ENCODE measurements at regions not wholly inside any gene's neighbourhood (a gene's known extent, or its start where the extent isn't known, plus 50 kb on each side); places are given as distances from the start of the nearest gene placed in this dataset.

GRCh38 chr5:120779674-120780073 lies 315.6 kb downstream of the PRR16 start:
- H3K36me3 ChIP-seq (ENCODE audit: control insufficient read depth in 1 of 2, insufficient read depth in 2 of 2, low read length in 2 of 2), result no peaks in the 10 kb centered on the region
- H3K27me3 ChIP-seq (ENCODE audit: insufficient read depth, low read length), result no peaks in the 10 kb centered on the region
- BruUV-seq (replicated peaks), result no TSS peak
- H3K9me3 ChIP-seq (ENCODE audit: control insufficient read depth in 1 of 2, insufficient read depth in 1 of 2, low read depth in 1 of 2, low read length in 2 of 2), result no peaks in the 10 kb centered on the region
- ATAC-seq, result no peak
- H3K27ac ChIP-seq (ENCODE audit: low read depth, low read length), result no peak overlapping the region
- H3K9ac ChIP-seq (ENCODE audit: low read length), result no peak overlapping the region
- H4K20me1 ChIP-seq (ENCODE audit: insufficient read depth), result no peaks in the 10 kb centered on the region
- intact Hi-C loops (cut with micrococcal nuclease), result no loop called here
- no peak overlapping the region for H3K4me3 ChIP-seq (replicated peaks in 1 of 2; ENCODE audit: low read depth in 1 of 2, low read length in 2 of 2)
- TF ChIP-seq YY1 (IDR thresholded peaks at IDR 0.05; ENCODE audit: extremely low read depth, insufficient replicate concordance, low read depth, low read length) (no peak), ATF3 (IDR thresholded peaks at IDR 0.05) (no peak), POLR2AphosphoS5 (IDR thresholded peaks at IDR 0.05; ENCODE audit: low read depth, low read length) (no peak), FOSL1 (IDR thresholded peaks at IDR 0.05; ENCODE audit: low read depth) (no peak), SIN3A (IDR thresholded peaks at IDR 0.05; ENCODE audit: low read depth) (no peak), CEBPB (IDR thresholded peaks at IDR 0.05; ENCODE audit: low read depth) (no peak), RAD21 (IDR thresholded peaks at IDR 0.05; ENCODE audit: low read depth) (no peak), TCF7L2 (IDR thresholded peaks at IDR 0.05; ENCODE audit: borderline replicate concordance, extremely low read depth, insufficient read depth, insufficient read length) (no peak)
- TF ChIP-seq, protein P1, sequence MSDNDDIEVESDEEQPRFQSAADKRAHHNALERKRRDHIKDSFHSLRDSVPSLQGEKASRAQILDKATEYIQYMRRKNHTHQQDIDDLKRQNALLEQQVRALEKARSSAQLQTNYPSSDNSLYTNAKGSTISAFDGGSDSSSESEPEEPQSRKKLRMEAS (IDR thresholded peaks at IDR 0.05), result no peak
- TF ChIP-seq, protein P2, sequence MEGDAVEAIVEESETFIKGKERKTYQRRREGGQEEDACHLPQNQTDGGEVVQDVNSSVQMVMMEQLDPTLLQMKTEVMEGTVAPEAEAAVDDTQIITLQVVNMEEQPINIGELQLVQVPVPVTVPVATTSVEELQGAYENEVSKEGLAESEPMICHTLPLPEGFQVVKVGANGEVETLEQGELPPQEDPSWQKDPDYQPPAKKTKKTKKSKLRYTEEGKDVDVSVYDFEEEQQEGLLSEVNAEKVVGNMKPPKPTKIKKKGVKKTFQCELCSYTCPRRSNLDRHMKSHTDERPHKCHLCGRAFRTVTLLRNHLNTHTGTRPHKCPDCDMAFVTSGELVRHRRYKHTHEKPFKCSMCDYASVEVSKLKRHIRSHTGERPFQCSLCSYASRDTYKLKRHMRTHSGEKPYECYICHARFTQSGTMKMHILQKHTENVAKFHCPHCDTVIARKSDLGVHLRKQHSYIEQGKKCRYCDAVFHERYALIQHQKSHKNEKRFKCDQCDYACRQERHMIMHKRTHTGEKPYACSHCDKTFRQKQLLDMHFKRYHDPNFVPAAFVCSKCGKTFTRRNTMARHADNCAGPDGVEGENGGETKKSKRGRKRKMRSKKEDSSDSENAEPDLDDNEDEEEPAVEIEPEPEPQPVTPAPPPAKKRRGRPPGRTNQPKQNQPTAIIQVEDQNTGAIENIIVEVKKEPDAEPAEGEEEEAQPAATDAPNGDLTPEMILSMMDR (IDR thresholded peaks at IDR 0.05 in 2 of 3, conservative IDR thresholded peaks at IDR 0.05 in 1 of 3; ENCODE audit: borderline replicate concordance in 1 of 3, insufficient read depth in 1 of 3, low read depth in 2 of 3, low read length in 2 of 3), result no peak
- TF ChIP-seq, protein P3, sequence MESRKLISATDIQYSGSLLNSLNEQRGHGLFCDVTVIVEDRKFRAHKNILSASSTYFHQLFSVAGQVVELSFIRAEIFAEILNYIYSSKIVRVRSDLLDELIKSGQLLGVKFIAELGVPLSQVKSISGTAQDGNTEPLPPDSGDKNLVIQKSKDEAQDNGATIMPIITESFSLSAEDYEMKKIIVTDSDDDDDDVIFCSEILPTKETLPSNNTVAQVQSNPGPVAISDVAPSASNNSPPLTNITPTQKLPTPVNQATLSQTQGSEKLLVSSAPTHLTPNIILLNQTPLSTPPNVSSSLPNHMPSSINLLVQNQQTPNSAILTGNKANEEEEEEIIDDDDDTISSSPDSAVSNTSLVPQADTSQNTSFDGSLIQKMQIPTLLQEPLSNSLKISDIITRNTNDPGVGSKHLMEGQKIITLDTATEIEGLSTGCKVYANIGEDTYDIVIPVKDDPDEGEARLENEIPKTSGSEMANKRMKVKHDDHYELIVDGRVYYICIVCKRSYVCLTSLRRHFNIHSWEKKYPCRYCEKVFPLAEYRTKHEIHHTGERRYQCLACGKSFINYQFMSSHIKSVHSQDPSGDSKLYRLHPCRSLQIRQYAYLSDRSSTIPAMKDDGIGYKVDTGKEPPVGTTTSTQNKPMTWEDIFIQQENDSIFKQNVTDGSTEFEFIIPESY (IDR thresholded peaks at IDR 0.05; ENCODE audit: extremely low read depth, insufficient replicate concordance, low read length), result no peak
- no peak overlapping the region for H2AFZ ChIP-seq (ENCODE audit: low read depth, low read length, poor library complexity, severe bottlenecking)
- POLR2A ChIA-PET, result no interaction called here
- no peaks in the 10 kb centered on the region for H3K9me2 ChIP-seq (ENCODE audit: insufficient read depth)
- CTCF ChIA-PET, result no interaction called here
- no peaks in the 10 kb centered on the region for H3K4me1 ChIP-seq (ENCODE audit: control insufficient read depth in 1 of 2, insufficient read depth in 2 of 2, low read length in 2 of 2)
- H3K79me2 ChIP-seq (ENCODE audit: insufficient read depth, low read length), result no peaks in the 10 kb centered on the region
- RAD21 ChIA-PET (ENCODE audit: low non-redundant PET in 1 of 2, low total read pairs in 2 of 2, uncharacterized antibody in 2 of 2, unreplicated experiment in 2 of 2), result no interaction called here
- no peak for DNase-seq (ENCODE audit: low read depth, low spot score)
- no peak overlapping the region for H3K4me2 ChIP-seq (ENCODE audit: low read length)

Data from HCT116 (cell line).